Glomerular visceral epithelial cell (primary cell): ENCODE measurements at regions not wholly inside any gene's neighbourhood (a gene's known extent, or its start where the extent isn't known, plus 50 kb on each side); places are given as distances from the start of the nearest gene placed in this dataset.

ENCODE experiments used
- DNase-seq: peaks from one replicate; pipeline ENCODE4 v3.0.0-alpha.2; 2016; ENCODE audit errors: extremely low spot score

GRCh38 chr11:32002311-32002710 lies 88.6 kb upstream of the RCN1 start:
- DNase-seq: no peak

GRCh38 chr11:31997955-31998354 lies 92.9 kb upstream of the RCN1 start:
- no peak for DNase-seq

- DNase-seq: no peak
Observed at GRCh38 chr11:31996159-31996881, 94.6 kb upstream of the RCN1 start.

GRCh38 chr11:31995525-31996094 lies 95.3 kb upstream of the RCN1 start:
- DNase-seq: peak; percentile 12

GRCh38 chr11:31995032-31995431 lies 95.8 kb upstream of the RCN1 start:
- DNase-seq: no peak

GRCh38 chr11:31987118-31988005 lies 103.5 kb upstream of the RCN1 start:
- DNase-seq: no peak

- no peak for DNase-seq
Observed at GRCh38 chr11:31986201-31986889, 104.5 kb upstream of the RCN1 start.

GRCh38 chr11:31981457-31981856 lies 109.4 kb upstream of the RCN1 start:
- DNase-seq: no peak

GRCh38 chr11:31977343-31977742 lies 113.5 kb upstream of the RCN1 start:
- no peak for DNase-seq

GRCh38 chr11:31974366-31975136 lies 116.3 kb upstream of the RCN1 start:
- peak; percentile 64 for DNase-seq

- DNase-seq: no peak
Observed at GRCh38 chr11:31973172-31973571, 117.7 kb upstream of the RCN1 start.

GRCh38 chr11:31972623-31973022 lies 118.3 kb upstream of the RCN1 start:
- DNase-seq: peak; percentile 9

GRCh38 chr11:31969359-31969702 lies 121.5 kb upstream of the RCN1 start:
- no peak for DNase-seq

- peak; percentile 13 for DNase-seq
Observed at GRCh38 chr11:31968461-31969358, 122.2 kb upstream of the RCN1 start.

GRCh38 chr11:31967404-31968130 lies 123.3 kb upstream of the RCN1 start:
- DNase-seq: no peak

- DNase-seq: no peak
Observed at GRCh38 chr11:31966846-31967245, 124.0 kb upstream of the RCN1 start.

- DNase-seq: no peak
Observed at GRCh38 chr11:31964181-31964580, 126.7 kb upstream of the RCN1 start.

GRCh38 chr11:31960126-31960525 lies 130.7 kb upstream of the RCN1 start:
- no peak for DNase-seq

GRCh38 chr11:31959716-31960115 lies 131.2 kb upstream of the RCN1 start:
- DNase-seq: peak; percentile 6
